ENCODE measurements at regions not wholly inside any gene's neighbourhood (a gene's known extent, or its start where the extent isn't known, plus 50 kb on each side); places are given as distances from the start of the nearest gene placed in this dataset.

DNA sequence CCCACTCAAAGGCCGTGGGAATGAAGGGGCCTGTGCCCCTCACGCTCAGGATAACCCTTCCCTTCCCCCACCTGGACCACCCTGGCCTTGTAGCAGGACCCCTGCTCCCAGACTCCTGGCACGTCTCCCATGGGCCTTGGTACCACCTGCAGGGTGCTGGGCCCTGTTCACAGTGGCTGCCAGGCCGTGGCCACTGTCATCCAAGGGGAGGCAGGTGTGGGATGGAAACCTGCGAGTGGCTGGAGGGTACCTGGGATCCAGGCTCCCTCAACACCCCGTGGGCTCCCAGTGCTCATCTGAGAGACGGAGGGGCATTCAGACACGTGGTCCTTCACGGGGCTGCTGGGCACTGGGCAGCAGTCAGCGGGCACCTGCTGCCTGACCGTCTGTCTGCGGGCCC, 75.6 kb upstream of the CIBAR2 start:
- no peak for DNase-seq (ENCODE audit: extremely low read depth in 1 of 2, low read depth in 1 of 2)

DNA sequence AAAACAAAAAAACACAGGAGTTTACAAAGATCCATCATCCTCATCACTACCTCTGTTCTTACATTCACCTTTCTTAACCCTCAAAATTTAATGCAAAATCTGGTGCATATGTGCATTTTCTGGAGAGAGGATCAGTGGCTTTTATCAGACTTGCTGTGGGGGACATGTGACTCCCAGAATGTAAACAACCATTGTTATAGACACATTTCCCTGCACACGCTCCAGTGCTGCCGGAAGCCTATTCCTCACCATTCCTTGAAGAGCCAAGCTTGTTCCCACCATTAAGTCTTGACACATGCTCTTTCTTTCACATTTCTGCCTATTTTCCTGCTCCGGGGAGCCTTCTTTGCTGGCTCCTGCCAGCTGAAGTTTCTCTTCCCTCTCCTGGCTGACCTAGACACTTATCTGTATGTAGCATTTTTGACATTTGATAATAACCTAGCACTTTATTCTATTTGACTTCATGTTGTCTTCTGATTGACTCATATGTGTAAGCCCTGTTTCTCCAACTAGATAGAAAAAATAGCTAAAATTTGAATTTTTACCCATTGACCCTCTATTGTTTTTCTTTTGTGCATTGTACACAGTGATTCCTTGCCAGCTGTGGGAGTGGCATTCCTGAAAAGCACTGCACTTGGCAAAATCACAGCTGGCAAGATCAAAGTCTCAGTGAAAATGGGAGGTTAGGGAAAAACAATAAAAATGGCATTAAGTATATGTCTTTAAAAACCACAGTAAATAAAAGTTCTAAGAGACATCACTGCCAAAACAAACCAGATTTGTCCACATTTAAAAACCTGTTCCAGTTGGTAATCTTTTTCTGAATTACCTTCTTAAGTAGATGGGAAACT, 76.8 kb upstream of the CIBAR2 start:
- no peak for DNase-seq (ENCODE audit: extremely low read depth in 1 of 2, low read depth in 1 of 2)

DNA sequence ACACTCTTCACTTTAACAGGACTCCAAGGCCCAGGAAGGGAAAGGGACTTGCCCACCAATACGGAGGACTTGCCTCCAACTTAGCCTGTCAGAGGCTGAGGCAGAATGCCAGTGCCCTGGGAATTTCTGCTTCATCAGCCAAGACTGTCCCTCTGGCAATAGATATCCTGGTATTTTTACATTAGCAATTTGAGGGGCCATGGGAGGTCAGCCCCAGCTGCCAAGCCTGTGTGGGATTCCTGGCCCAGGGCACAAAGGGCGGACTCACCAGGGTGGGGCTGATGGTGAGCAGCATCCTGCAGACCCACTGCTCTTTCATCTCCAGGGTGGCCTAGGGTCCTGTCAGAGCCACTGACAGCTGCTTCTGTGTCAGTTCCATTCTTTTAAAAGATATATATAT, 78.3 kb upstream of the CIBAR2 start:
- no peak for DNase-seq (ENCODE audit: extremely low read depth in 1 of 2, low read depth in 1 of 2)

DNA sequence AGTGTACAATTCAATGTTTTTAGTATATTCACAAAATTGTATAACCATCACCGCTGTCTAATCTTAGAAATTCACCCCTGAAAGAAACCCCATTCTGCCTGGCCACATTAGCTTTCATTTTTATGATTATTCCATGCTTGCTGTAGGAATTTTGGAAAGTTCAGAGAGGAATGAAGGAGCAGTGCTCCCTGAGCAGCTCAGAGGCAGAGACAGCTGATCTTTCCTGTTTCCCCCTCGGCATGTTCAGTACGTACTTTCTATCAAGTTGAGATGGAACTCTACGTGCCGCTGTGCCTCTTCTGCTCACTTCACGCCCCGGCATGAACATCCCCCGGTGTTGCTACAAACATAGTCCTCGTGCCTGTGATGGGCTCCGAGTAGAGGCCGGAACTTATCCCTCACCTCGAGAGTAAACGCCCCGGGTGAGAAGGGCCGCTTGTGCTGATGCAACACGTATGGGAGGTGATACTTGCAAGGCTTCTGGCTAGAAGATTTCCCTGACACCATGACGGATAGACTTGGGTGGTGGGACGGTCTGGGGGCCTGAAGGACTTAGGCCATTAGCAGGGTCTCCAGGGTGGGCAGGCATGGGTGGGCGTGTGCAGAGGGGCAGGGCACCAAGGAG, 79.2 kb upstream of the CIBAR2 start:
- DNase-seq (ENCODE audit: extremely low read depth in 1 of 2, low read depth in 1 of 2): no peak

DNA sequence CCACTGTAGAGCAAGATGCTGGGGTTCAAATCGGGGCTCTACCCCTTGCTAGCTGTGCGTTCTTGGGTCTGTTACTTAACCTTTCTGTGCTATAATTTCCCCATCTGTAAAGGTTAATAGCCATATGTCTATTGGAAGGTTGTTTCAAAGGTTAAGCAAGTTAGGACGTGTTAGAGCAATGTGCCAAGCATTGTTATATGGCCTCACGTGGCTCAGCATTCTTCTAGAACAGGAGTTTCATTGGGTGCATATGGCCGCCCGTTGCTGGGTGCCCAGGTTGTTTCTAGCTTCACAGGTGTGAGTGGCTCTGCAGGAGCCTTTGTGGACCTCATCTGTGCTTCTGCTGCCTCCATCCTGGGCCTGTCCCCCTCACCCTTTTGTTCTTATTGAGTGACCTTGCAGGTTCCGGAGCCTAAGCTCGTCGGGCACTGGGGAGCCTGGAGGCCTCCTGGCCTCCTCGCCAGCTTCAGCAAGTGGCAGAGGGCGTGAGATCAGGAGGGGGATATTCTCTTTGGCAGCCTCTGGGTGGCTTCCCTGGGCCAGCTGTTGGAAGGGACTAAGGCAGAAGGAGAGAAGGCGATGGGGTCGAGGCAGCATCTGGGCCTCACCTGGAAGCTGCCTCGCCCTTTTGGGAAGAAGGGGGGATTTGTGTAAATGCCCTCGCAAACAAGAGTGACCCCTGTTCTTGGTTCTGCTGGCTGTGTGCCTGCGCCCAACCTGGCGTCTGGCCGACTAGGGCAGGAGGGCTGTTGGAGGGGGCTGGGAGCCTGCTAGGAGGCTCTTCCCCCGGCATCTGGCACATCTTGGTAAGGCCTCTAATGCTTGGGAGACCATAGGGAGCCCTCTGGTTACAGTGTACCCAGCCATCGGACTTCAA, 80.2 kb upstream of the CIBAR2 start:
- DNase-seq (ENCODE audit: extremely low read depth in 1 of 2, low read depth in 1 of 2): no peak

DNA sequence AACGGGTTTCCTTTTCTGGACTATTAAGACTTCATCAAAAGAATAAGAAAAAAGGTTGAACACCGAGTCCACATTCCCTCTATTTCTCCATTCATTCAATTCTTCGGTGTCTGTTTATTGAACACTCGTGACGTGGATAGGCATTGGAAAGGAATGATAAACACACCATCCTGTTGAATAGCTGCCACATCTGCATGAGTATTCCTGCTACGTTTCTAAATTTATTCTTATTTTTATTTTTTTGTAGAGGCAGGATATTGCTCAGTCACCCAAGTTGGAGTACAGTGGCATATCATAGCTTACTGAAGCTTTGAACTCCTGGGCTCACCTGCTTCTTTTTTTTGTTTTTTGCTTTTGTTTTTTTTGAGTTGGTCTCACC, 80.8 kb upstream of the CIBAR2 start:
- DNase-seq (ENCODE audit: extremely low read depth in 1 of 2, low read depth in 1 of 2): no peak

DNA sequence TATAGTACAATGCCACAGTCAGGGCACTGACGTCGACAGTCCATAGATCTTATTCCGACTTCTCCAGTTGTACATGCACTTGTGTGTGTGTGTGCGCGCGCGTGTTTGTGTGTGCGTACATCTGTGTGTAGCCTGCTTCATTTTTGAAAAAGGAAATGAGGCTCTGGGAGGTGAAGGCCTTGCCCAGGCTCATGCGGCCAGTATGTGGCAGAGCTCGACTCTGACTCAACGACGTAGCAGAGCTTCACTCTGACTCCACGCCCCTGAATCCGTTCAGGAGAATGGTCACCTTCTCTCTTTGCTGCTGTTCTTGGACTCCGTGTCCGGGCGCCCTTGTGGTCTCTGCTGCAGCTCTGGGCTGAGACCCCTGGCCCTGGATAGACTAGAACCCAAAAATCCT, 81.6 kb upstream of the CIBAR2 start:
- no peak for DNase-seq (ENCODE audit: extremely low read depth in 1 of 2, low read depth in 1 of 2)

DNA sequence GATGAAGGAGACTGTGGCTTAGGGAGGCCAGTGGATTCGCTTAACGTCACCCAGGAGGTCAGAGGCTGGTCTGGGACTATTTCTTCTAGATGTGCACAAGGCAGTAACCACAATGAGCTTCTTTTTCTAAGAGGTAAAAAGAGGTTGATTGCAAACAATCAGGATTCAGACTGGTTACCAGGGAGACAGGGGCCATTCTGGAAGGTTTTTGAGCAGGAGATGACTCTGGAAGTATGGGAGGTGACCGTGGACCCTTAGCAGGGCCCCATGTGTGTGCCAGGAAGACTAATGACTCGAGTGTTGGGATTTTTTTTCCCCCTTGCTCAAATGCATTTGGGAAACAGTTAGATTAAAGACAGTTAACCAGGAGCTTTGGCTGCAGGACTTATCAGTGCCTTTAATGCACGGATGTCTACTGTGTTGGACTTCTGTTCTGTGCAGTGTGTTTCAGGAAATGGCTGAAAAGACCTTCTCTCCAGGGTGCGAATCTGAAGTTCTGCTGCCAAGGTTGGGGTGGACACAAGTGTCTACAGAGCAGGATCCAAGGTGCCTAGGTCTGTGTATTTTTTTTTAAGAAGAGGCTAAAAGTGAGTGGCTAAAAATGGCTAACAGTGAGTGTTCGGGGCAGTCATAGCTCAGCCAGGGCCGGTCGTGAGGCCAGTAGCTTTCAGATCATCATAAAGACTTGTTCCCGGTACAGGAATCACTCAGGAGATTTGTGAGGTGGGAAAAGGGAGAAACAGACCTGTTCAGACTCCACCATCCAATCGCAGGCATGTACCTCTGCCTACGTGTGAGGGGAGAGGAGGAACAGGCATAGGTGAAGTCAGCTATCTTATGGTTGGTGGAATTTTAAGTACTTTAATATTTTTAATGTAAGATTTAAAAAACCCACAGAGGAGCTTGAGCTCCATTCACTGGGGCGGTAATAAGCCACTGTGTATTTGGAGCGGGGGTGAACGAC, 82.3 kb upstream of the CIBAR2 start:
- no peak for DNase-seq (ENCODE audit: extremely low read depth in 1 of 2, low read depth in 1 of 2)

DNA sequence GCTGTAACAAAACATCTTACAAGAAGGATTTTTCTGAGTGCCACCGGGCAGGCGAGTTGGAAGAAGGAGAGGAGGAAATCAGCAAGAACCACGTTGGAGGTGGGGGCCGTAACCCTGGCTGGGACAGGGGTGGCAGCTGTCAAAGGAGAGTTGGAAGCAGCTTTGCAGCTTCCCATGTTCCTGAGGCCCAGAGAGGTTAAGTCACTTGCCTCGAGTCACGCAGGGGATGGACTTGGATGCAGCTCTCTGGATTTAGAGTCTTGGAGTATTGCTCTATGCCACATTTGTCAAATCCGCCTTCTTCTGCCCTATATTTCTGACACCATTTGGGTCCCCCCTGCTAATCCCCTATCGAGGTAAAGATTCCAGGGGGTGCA, 83.0 kb upstream of the CIBAR2 start:
- no peak for DNase-seq (ENCODE audit: extremely low read depth in 1 of 2, low read depth in 1 of 2)

DNA sequence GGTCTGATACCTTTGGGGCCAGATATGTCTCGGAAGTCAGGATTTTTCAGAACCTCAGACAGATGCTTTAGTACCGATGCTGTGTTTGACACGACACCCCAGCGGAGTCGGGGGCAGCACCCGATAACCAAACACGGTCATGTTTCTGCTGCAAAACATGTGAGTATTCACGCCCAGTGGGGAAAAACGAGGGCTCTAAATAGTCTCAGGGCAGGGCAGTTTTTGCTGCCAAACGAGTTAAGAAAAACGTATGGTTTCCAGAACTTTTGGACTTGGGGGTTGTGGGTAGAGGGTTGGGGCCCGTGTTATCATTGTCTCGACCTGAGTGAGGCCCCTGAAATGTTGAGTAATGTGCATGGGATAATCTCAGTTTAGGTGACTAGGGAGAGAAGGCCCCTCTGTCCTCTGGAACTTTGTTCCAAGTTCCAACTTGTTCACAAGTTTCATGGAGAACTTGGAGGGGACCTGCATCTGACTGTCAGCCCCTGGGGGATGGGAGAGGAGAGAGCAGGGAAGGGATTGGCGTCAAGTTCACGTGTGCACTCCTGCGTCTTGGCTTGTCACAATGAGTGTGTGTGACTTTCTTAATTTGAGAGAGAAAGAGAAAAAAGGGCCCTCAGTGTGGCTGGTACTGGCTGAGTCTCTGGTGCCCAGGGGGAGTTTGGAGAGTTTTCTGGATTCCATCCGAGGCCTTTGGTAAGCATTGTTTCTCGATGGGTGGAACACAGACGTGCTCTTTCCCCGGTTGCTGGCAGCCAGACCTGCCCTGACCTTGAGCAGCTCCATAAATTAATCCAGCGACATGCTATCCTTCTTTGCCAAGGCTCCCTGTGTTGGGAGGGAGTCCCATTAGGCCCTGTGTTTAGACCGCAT, 83.9 kb upstream of the CIBAR2 start:
- DNase-seq (ENCODE audit: extremely low read depth in 1 of 2, low read depth in 1 of 2): no peak

DNA sequence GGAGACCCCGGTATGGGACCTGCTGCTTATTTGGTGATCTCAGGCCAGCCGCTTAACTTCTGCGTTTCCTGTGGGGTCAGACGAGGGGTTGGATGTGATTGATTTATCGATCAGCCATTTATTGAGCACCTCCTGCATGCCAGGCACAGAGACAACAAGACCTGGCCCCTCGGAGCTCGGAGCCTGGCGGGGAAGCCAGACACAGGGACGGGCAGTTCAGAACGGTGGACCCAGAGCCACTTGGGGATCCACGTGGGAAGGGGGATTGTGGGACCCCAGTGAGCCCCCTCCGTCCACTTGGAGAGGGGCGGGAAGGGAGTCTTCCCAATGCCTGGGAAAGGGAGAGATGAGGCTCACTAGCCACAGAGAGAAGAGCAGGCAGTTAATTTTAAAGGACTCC, 84.7 kb upstream of the CIBAR2 start:
- DNase-seq (ENCODE audit: extremely low read depth in 1 of 2, low read depth in 1 of 2): no peak

DNA sequence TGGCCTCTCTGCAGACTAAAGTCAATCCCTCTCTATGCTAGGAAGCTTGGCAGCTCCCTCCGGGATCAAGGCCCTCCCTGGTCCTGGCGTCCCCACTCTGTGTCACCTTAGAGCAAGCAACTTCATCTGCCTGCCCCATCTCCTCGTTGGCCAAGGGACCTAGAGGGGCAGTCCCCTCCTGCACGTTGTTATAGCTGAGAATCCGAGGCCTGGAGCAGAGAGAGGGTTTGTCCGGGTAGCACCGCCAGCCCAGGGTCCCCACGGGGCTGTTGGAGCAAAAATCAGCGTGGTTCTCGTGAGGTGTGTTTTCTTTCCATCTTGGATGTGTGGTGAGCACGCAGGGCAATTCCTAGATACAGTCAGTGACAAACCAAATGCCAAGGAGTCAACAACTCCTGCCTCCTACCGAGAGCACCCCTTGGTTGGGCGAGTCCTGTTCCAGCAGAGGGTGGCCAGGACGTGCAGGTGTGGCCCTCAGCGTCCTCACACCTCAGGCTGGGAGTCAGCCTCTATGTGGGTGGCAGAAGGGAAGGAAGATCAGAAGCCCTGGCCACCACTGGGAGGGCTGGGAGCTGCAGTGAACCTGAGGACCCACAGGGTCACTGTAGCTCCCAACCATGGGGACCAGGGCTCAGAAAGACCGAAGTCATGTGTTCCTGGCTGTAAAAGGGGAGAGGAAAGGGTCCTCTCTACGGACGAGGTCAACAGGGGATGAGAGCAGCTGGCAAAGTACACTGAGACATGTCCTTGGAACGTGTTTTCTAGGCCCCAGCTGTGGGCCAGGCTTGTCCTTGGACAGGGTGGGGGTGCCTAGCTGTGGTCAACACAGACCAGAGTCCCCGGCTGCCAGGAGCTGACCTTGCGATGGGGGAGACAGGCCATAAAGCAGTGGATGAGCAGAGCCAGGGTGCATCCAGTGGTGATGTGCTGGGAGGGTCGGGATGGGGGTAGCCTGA, 85.6 kb upstream of the CIBAR2 start:
- DNase-seq (ENCODE audit: extremely low read depth in 1 of 2, low read depth in 1 of 2): no peak

DNA sequence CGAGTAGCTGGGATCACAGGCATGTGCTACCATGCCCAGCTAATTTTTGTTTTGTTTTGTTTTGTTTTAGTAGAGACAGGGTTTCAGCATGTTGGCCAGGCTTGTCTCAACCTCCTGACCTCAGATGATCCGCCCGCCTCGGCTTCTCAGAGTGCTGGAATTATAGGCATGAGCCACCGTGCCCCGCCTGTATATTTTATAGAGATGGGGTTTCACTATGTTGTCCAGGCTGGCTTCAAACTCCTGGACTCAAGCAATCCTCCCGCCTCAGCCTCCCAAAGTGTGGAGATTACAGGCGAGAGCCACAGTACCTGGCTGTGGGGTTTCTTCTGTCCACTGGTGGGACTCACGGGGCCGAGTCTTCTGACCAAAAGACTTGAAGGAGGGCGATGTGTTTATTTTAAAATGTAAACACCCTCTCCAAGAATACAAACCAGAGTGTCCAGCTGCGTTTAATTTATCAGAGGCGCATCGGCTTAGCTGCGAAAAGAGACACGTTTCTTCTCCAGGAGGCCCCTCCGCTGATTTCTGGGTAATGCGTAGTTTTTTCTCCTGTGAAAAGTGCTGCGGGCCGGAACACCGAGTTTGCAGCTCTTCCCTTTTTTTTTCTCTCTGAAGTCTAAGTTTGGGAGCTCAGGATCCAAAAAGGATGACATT, 86.9 kb upstream of the CIBAR2 start:
- no peak for DNase-seq (ENCODE audit: extremely low read depth in 1 of 2, low read depth in 1 of 2)

DNA sequence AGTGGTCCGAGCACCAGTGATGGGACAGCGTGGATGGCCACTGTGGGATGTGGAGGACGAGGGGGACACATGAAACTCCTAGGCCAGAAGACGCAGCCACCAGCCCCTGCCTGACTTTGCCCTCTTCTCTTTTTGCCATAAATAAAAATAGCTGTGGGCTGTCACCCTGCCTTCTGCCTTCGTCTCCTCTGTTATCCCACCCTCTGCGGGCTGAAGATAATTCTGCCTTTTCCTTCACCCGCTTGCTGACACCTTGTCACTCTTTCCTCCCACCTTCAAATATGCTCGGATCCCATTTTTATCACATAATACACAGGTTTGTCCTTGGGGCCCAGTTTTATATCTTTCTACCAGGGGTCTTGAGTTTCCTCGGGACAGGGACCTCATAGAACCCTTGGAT, 87.6 kb upstream of the CIBAR2 start:
- DNase-seq (ENCODE audit: extremely low read depth in 1 of 2, low read depth in 1 of 2): no peak

DNA sequence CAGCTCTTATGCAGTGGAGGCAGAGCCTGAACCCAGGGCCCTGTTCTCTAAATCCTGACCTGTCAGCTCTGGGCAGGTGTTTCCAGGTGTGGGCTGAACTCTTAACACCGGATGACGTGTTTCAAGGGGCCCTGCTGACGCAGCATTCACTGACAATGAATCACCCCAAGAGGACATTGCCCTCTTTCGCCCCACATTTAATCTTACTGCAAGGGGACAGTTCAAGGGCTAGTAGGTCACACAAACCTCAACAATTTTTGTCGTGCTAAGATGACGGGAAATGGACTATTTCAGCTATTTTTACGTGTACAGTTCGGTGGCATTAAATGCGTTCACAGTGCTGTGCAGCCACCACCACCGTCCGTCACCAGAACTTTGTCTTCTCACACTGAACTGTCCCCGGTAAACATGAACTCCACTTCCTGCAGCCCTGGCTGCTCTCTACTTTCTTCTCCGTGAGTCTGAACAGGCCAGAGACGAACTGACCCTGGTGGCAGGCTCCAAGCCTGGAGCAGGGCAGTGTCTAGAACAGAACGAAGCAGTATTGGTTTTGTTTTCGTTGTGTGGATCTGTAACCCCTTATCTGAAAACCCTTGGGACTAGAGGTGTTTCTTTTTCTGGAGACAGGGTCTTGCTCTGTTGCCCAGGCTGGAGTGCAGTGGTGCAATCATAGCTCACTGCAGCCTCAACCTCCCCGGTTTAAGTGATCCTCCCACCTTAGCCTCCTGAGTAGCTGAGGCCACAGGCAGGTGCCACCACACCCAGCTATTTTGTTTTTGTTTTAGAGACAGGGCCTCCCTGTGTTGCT, 88.4 kb upstream of the CIBAR2 start:
- no peak for DNase-seq (ENCODE audit: extremely low read depth in 1 of 2, low read depth in 1 of 2)

DNA sequence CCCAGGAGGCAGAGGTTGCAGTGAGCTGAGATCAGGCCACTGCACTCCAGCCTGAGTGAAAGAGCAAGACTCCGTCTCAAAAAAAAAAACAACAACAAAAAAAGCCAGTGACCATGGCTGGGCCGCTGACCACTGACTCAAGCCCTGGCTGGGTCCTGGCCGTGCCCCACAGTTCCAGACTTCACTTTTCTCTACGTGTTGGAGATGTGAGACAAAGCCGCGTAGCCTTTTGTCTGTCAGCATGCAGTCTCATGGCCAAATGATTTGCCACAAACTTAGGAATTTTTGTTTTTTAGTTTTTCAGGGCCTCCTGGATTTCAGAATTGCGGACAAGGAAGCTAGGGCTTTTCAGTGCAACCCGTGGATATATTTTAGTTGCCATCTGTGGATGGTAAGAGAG, 89.3 kb upstream of the CIBAR2 start:
- no peak for DNase-seq (ENCODE audit: extremely low read depth in 1 of 2, low read depth in 1 of 2)

DNA sequence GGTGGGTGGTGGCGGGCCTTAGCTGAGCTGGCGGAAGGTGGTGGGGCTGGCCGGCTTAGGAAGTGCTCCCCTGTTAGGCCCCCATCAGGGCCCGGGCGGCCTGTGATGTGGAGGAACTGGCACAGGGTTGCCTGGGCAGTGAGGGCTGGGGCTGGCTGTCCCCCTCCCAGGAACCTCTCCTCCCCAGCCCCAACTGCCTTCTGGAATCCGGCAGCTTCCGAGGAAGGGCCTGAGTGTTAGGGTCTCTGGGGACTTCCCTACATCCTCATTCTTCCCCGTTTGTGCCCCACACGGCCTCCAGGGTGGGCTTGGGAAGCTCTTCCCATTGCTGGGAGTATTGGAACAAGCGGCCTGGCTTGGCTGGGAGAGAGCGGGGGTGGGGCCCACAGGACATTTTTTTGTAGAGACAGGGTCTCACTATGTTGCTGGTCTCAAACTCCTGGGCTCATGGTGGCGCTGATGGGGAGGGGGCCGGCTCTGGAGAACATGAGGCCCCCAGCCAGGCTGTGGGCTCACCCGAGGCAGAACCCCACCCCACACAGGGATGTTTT, 89.9 kb upstream of the CIBAR2 start:
- no peak for DNase-seq (ENCODE audit: extremely low read depth in 1 of 2, low read depth in 1 of 2)
